T-helper 2 cell treated with Interferon-gamma antibody and Interleukin-4, amounts not matched to agents 5 μg/mL and 100 μg/mL, for 36 hours (primary cell): ENCODE measurements at regions not wholly inside any gene's neighbourhood (a gene's known extent, or its start where the extent isn't known, plus 50 kb on each side); places are given as distances from the start of the nearest gene placed in this dataset.

ENCODE experiments used
- DNase-seq: peaks from one replicate; pipeline ENCODE4 v3.0.0; 2021; ENCODE audit warnings: low spot score
- H3K27ac Mint-ChIP-seq: one replicate; pipeline ENCODE4 v1.8.0; 2021; ENCODE audit warnings: mild to moderate bottlenecking, mixed read lengths
- H3K27me3 Mint-ChIP-seq: one replicate; pipeline ENCODE4 v1.8.0; 2021; ENCODE audit warnings: low read depth, mixed read lengths
- H3K36me3 Mint-ChIP-seq: one replicate; pipeline ENCODE4 v1.8.0; 2021; ENCODE audit warnings: low read depth, mixed read lengths
- H3K4me1 Mint-ChIP-seq: one replicate; pipeline ENCODE4 v1.8.0; 2021; ENCODE audit warnings: low read depth, mixed read lengths
- H3K4me3 Mint-ChIP-seq: one replicate; pipeline ENCODE4 v1.8.0; 2022; ENCODE audit warnings: mild to moderate bottlenecking, moderate library complexity, mixed read lengths
- H3K9me3 Mint-ChIP-seq: one replicate; pipeline ENCODE4 v1.8.0; 2021; ENCODE audit warnings: mixed read lengths

- DNase-seq = no peak
- Mint-ChIP-seq H3K9me3 (peaks cover 6% of the 10 kb centered on the region), H3K27ac (peak overlapping the region; percentile 87), H3K4me3 (peak overlapping the region; percentile 66), H3K27me3 (no peaks in the 10 kb centered on the region), H3K36me3 (peaks cover 2% of the 10 kb centered on the region), H3K4me1 (peaks cover 29% of the 10 kb centered on the region)
Measured at GRCh38 chr7:132654150-132654549, 77.9 kb upstream of the PLXNA4 start.

DNA sequence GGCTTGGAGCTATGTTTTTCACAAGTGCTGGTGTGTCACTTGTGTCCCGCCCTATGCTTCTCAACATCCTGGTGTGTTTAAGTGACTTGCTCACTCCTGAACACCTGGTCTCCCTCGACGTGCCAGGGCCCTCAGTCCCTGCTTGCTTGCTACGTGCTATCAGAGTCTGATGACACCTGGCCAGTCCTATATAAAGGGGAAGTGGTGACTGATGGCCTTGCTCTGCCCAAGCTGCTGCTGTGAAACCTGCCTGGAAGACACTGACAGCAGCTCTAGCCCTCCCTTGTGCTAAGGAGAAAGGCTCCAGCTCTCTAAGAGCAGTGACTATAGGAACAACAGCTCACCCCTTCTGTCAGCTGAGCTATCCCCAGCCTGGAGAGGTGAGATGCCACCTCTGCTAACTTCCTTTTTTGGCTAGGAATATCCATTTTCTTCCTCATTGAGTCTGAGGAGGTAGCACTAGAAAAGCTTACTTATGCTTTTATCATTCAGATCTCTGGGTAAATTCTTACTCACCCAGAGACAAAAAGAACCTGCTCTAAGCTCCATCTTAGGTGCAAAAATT lies 77.2 kb upstream of the PLXNA4 start:
- Mint-ChIP-seq H3K27ac (no peak overlapping the region), H3K27me3 (no peaks in the 10 kb centered on the region), H3K4me3 (no peak overlapping the region), H3K36me3 (peaks cover 2% of the 10 kb centered on the region), H3K9me3 (peaks cover 6% of the 10 kb centered on the region), H3K4me1 (peaks cover 29% of the 10 kb centered on the region)
- DNase-seq = no peak

DNA sequence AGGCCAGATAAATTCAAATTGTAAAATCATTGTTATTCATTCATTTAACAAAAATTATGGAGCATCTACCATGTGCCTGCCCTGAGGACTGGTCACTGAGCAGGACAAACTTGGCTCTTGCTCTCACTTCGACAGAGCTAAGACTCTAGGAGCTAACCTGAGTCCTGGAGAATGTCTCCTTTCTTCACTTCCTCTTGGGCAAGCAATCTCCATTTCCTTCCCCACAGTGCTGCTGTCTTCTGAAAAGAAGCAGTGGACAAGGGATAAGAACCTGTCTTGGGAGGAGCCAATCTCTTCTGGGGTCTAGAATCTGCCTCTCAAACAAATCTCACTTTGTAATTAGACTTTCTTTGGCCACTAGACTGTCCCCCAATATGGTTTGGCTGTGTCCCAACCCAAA lies 76.2 kb upstream of the PLXNA4 start:
- peaks cover 6% of the 10 kb centered on the region for H3K9me3 Mint-ChIP-seq
- no peak overlapping the region for H3K27ac Mint-ChIP-seq
- peaks cover 27% of the 10 kb centered on the region for H3K4me1 Mint-ChIP-seq
- H3K4me3 Mint-ChIP-seq = no peak overlapping the region
- no peak for DNase-seq
- peaks cover 2% of the 10 kb centered on the region for H3K36me3 Mint-ChIP-seq
- H3K27me3 Mint-ChIP-seq = no peaks in the 10 kb centered on the region

- H3K36me3 Mint-ChIP-seq = peaks cover 2% of the 10 kb centered on the region
- no peak overlapping the region for H3K4me3 Mint-ChIP-seq
- H3K27me3 Mint-ChIP-seq = no peaks in the 10 kb centered on the region
- no peak for DNase-seq
- peaks cover 14% of the 10 kb centered on the region for H3K4me1 Mint-ChIP-seq
- H3K27ac Mint-ChIP-seq = no peak overlapping the region
- H3K9me3 Mint-ChIP-seq = peaks cover 6% of the 10 kb centered on the region
Measured at GRCh38 chr7:132650498-132650897, 74.2 kb upstream of the PLXNA4 start.

- Mint-ChIP-seq H3K36me3 (no peaks in the 10 kb centered on the region), H3K27ac (no peak overlapping the region), H3K4me3 (no peak overlapping the region), H3K9me3 (no peaks in the 10 kb centered on the region), H3K4me1 (no peaks in the 10 kb centered on the region), H3K27me3 (peaks cover under 1% of the 10 kb centered on the region)
- DNase-seq = no peak
Measured at GRCh38 chr7:132647311-132647710, 71.0 kb upstream of the PLXNA4 start.

- peaks cover 5% of the 10 kb centered on the region for H3K27me3 Mint-ChIP-seq
Measured at GRCh38 chr7:132646052-132646451, 69.8 kb upstream of the PLXNA4 start.

GRCh38 chr7:132643302-132643701 lies 67.0 kb upstream of the PLXNA4 start:
- Mint-ChIP-seq H3K9me3 (no peaks in the 10 kb centered on the region), H3K27me3 (peaks cover 7% of the 10 kb centered on the region), H3K4me1 (no peaks in the 10 kb centered on the region), H3K4me3 (no peak overlapping the region), H3K27ac (no peak overlapping the region), H3K36me3 (no peaks in the 10 kb centered on the region)
- DNase-seq = no peak

More at GRCh38 chr7:132646052-132646451, 69.8 kb upstream of the PLXNA4 start:
- H3K4me3 Mint-ChIP-seq = no peak overlapping the region
- H3K27ac Mint-ChIP-seq = no peak overlapping the region
- H3K36me3 Mint-ChIP-seq = no peaks in the 10 kb centered on the region
- H3K9me3 Mint-ChIP-seq = no peaks in the 10 kb centered on the region
- no peaks in the 10 kb centered on the region for H3K4me1 Mint-ChIP-seq
- no peak for DNase-seq

DNA sequence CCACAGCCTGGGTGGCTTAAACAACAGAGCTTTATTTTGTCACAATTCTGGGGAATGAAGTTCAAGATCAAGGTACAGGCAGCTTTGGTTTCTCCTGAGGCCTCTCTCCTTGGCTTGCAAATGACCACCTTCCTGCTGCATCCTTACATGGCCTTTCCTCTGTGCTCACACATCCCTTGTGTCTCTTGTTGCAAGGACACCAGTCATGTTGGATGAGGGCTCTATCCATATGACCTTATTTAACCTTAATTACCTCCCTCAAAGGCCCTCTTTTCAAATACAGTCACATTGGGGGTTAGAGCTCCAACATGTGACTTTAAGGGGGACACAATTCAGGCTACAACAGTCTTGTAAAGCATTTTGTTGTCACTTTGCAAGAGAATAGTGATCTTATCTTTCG lies 65.0 kb upstream of the PLXNA4 start:
- Mint-ChIP-seq H3K27ac (no peak overlapping the region), H3K4me1 (no peaks in the 10 kb centered on the region), H3K27me3 (peaks cover 7% of the 10 kb centered on the region), H3K4me3 (no peak overlapping the region), H3K9me3 (no peaks in the 10 kb centered on the region), H3K36me3 (no peaks in the 10 kb centered on the region)
- DNase-seq = no peak

- no peaks in the 10 kb centered on the region for H3K4me1 Mint-ChIP-seq
- no peaks in the 10 kb centered on the region for H3K9me3 Mint-ChIP-seq
- DNase-seq = no peak
- H3K36me3 Mint-ChIP-seq = no peaks in the 10 kb centered on the region
- no peak overlapping the region for H3K4me3 Mint-ChIP-seq
- peaks cover 7% of the 10 kb centered on the region for H3K27me3 Mint-ChIP-seq
- H3K27ac Mint-ChIP-seq = no peak overlapping the region
Measured at GRCh38 chr7:132639983-132640382, 63.7 kb upstream of the PLXNA4 start.

DNA sequence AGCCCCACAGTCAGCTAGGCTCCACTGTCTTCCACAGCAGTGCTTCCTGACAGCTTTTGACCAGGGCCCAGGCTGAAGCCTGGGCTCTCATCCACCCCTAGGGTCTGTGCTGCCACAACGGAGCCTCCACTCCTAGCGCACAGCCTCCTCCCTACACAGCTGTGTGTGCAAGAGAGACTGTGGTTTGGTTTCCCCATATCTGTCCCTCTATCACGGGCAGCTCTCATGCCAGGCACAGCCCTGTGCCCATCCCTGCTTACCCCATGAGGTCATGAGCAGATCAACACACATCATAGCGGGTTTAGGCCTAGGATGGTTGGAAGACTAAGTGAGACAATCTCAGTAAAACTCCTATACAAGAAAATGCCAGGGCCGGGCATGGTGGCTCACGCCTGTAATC lies 61.7 kb upstream of the PLXNA4 start:
- Mint-ChIP-seq H3K36me3 (no peaks in the 10 kb centered on the region), H3K27me3 (peaks cover 7% of the 10 kb centered on the region), H3K4me3 (no peak overlapping the region), H3K9me3 (no peaks in the 10 kb centered on the region), H3K27ac (no peak overlapping the region), H3K4me1 (no peaks in the 10 kb centered on the region)
- no peak for DNase-seq

DNA sequence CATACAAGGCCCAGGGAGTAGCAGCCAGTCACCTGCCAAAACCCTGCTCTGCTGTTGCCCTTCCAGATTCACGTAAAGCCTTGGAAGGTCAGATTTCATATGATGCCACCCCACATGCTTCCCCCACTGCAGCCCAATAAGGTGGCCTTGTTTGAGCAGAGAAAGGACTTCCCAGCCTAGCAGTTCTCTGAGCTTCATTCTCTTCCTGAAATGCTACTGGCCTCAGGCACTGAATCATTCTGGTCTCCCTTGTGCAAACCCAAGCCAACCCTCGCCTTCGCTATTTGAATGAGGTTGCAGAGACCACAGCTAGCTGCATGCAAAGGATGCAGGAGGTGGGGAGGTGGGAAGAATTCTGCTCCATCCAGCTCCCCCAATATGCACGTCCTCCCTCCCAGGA lies 60.3 kb upstream of the PLXNA4 start:
- DNase-seq = no peak
- no peak overlapping the region for H3K4me3 Mint-ChIP-seq
- H3K27ac Mint-ChIP-seq = no peak overlapping the region
- no peaks in the 10 kb centered on the region for H3K4me1 Mint-ChIP-seq
- peaks cover 5% of the 10 kb centered on the region for H3K27me3 Mint-ChIP-seq
- no peaks in the 10 kb centered on the region for H3K9me3 Mint-ChIP-seq
- no peaks in the 10 kb centered on the region for H3K36me3 Mint-ChIP-seq

DNA sequence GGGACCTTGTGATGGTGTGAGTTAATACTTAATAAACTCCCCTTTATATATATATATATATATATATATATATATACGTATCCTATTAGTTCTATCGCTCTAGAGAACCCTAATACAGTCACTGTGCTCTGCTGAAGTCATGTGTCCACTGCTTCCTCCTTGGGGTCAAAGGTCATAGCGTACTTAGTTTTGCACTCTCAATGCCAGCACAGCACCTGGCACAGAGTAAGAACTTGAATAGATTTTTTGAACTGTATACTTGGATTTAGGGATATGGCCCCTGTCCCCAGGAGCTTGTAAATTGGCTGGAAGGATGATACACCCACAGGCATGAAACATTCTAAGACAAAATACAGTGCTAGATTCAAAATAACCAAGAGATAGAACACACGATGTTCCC lies 58.9 kb upstream of the PLXNA4 start:
- H3K9me3 Mint-ChIP-seq = no peaks in the 10 kb centered on the region
- H3K27me3 Mint-ChIP-seq = no peaks in the 10 kb centered on the region
- no peaks in the 10 kb centered on the region for H3K36me3 Mint-ChIP-seq
- no peak overlapping the region for H3K4me3 Mint-ChIP-seq
- no peak overlapping the region for H3K27ac Mint-ChIP-seq
- no peak for DNase-seq
- H3K4me1 Mint-ChIP-seq = no peaks in the 10 kb centered on the region

- H3K9me3 Mint-ChIP-seq = no peaks in the 10 kb centered on the region
- no peak for DNase-seq
Measured at GRCh38 chr7:132630834-132631233, 54.6 kb upstream of the PLXNA4 start.

More at GRCh38 chr7:132630834-132631233, 54.6 kb upstream of the PLXNA4 start:
- Mint-ChIP-seq H3K27ac (no peak overlapping the region), H3K4me1 (no peaks in the 10 kb centered on the region), H3K4me3 (no peak overlapping the region), H3K27me3 (peaks cover 9% of the 10 kb centered on the region), H3K36me3 (no peaks in the 10 kb centered on the region)
